IMR-90 (cell line): ENCODE measurements at regions not wholly inside any gene's neighbourhood (a gene's known extent, or its start where the extent isn't known, plus 50 kb on each side); places are given as distances from the start of the nearest gene placed in this dataset.

Experiments
- ATAC-seq: fragments of 200-7000 bp; cut with Tn5 transposase; 2 replicates; pipeline ENCODE4 v1.9.1; 2020; ENCODE audit warnings: low read depth, mild to moderate bottlenecking, moderate library complexity
- BruUV-seq: library from RNA; stranded (reverse); fragments of 400-500 nt; replicated peaks from 2 replicates; lab custom pipeline; 2021; lab: Mats Ljungman, UMichigan
- CTCF ChIA-PET: fragments of 300-600 bp; formaldehyde crosslinking; extraction: SDS; loops from one replicate; lab custom pipeline; 2021; ENCODE audit warnings: antibody characterized with exemption; lab: Yijun Ruan, JAX
- POLR2A ChIA-PET: fragments of 300-600 bp; sonication (Branson Sonifier 250); formaldehyde crosslinking; loops from one replicate; lab custom pipeline; 2022; ENCODE audit warnings: antibody characterized with exemption; ENCODE audit not compliant: unreplicated experiment; lab: Charles Lee
- DNase-seq: peaks from one replicate; pipeline ENCODE4 v3.0.0; 2013
- H2AFZ ChIP-seq: replicated peaks from 2 replicates; pipeline ENCODE3; 2013; ENCODE audit warnings: low read length, mild to moderate bottlenecking; ENCODE audit not compliant: poor library complexity
- H2AK5ac ChIP-seq: 2 replicates; pipeline ENCODE4 v1.6.1; 2013; ENCODE audit warnings: low read depth, low read length, inconsistent platforms
- H2AK9ac ChIP-seq: replicated peaks from 2 replicates; pipeline ENCODE3; 2013; ENCODE audit warnings: mild to moderate bottlenecking, low read depth, low read length, moderate library complexity; ENCODE audit not compliant: poor library complexity
- H2BK120ac ChIP-seq: 2 replicates; pipeline ENCODE4 v1.6.1; 2013; ENCODE audit warnings: low read depth, low read length, inconsistent platforms
- H2BK15ac ChIP-seq: 3 replicates; pipeline ENCODE4 v1.6.1; 2013; ENCODE audit warnings: low read depth, low read length, inconsistent platforms
- H2BK20ac ChIP-seq: 2 replicates; pipeline ENCODE4 v1.6.1; 2013; ENCODE audit warnings: low read depth, mild to moderate bottlenecking, inconsistent platforms, low read length, moderate library complexity
- H2BK5ac ChIP-seq: 2 replicates; pipeline ENCODE4 v1.6.1; 2013; ENCODE audit warnings: mild to moderate bottlenecking, low read depth, low read length, inconsistent platforms; ENCODE audit not compliant: poor library complexity, severe bottlenecking
- H3K14ac ChIP-seq: replicated peaks from 2 replicates; pipeline ENCODE4 v1.6.1; 2013; ENCODE audit warnings: low read depth, low read length, inconsistent platforms
- H3K18ac ChIP-seq: 2 replicates; pipeline ENCODE4 v1.6.1; 2013; ENCODE audit warnings: low read depth, low read length, control low read depth
- H3K23ac ChIP-seq: 2 replicates; pipeline ENCODE4 v1.6.1; 2013; ENCODE audit warnings: low read depth, low read length, inconsistent platforms
- H3K27ac ChIP-seq: 2 replicates; pipeline ENCODE4 v1.5.1; 2013; ENCODE audit warnings: mild to moderate bottlenecking, control low read depth, low read length; ENCODE audit not compliant: insufficient read depth
- H3K27me3 ChIP-seq: 2 replicates; pipeline ENCODE4 v1.6.1; 2013; ENCODE audit warnings: low read length; ENCODE audit not compliant: control insufficient read depth, insufficient read depth
- H3K36me3 ChIP-seq: 2 replicates; pipeline ENCODE4 v1.6.1; 2013; ENCODE audit warnings: low read length, mixed read lengths; ENCODE audit not compliant: control insufficient read depth, insufficient read depth
- H3K4ac ChIP-seq: 2 replicates; pipeline ENCODE4 v1.6.1; 2013; ENCODE audit warnings: low read depth, low read length, inconsistent platforms
- H3K4me1 ChIP-seq: 2 replicates; pipeline ENCODE4 v1.6.1; 2013; ENCODE audit warnings: low read length, mixed read lengths; ENCODE audit not compliant: control insufficient read depth, insufficient read depth
- H3K4me2 ChIP-seq: 2 replicates; pipeline ENCODE4 v1.6.1; 2013; ENCODE audit warnings: low read depth, mild to moderate bottlenecking, control low read depth, low read length, moderate library complexity
- H3K4me3 ChIP-seq: 2 replicates; pipeline ENCODE4 v1.5.1; 2013; ENCODE audit warnings: low read depth, mild to moderate bottlenecking, control low read depth, low read length, moderate library complexity; ENCODE audit not compliant: insufficient read depth
- H3K56ac ChIP-seq: 2 replicates; pipeline ENCODE4 v1.6.1; 2013; ENCODE audit warnings: low read length, inconsistent platforms; ENCODE audit not compliant: insufficient read depth; ENCODE audit errors: extremely low read depth
- H3K79me1 ChIP-seq, 2 experiments: 2 replicates each; pipeline ENCODE4 v1.6.1; 2013; ENCODE audit warnings: low read length in 2 of 2, inconsistent platforms in 1 of 2, low read depth in 1 of 2
- H3K9ac ChIP-seq: 2 replicates; pipeline ENCODE4 v1.6.1; 2013; ENCODE audit warnings: low read depth, low read length, control low read depth
- H3K9me1 ChIP-seq: 2 replicates; pipeline ENCODE4 v1.6.1; 2013; ENCODE audit warnings: low read length, inconsistent platforms; ENCODE audit not compliant: insufficient read depth
- H3K9me3 ChIP-seq: 2 replicates; pipeline ENCODE4 v1.6.1; 2013; ENCODE audit warnings: low read length; ENCODE audit not compliant: control insufficient read depth, insufficient read depth
- H4K20me1 ChIP-seq: 2 replicates; pipeline ENCODE4 v1.6.1; 2013; ENCODE audit warnings: low read length, inconsistent platforms; ENCODE audit not compliant: insufficient read depth
- H4K5ac ChIP-seq: 2 replicates; pipeline ENCODE4 v1.6.1; 2013; ENCODE audit warnings: mild to moderate bottlenecking, low read depth, low read length, control low read depth
- H4K8ac ChIP-seq, 2 experiments: 2 replicates each; pipeline ENCODE4 v1.6.1; 2013; ENCODE audit warnings: low read depth in 2 of 2, low read length in 2 of 2, control low read depth in 1 of 2, inconsistent platforms in 1 of 2
- H4K91ac ChIP-seq: 2 replicates; pipeline ENCODE4 v1.6.1; 2013; ENCODE audit warnings: low read depth, low read length, inconsistent platforms; ENCODE audit not compliant: insufficient read depth
- BHLHE40 ChIP-seq: fragments of 150-350 bp; IDR thresholded peaks from 2 replicates; pipeline ENCODE4 v1.6.1; 2016; ENCODE audit warnings: mild to moderate bottlenecking, low read depth, low read length
- CHD1 ChIP-seq: IDR thresholded peaks from 2 replicates; pipeline ENCODE4 v1.6.1; 2012; ENCODE audit warnings: low read depth, low read length, improper control_type of control experiment
- MAFK ChIP-seq: IDR thresholded peaks from 2 replicates; pipeline ENCODE4 v1.6.1; 2012; ENCODE audit warnings: low read depth, low read length, improper control_type of control experiment
- MAZ ChIP-seq: IDR thresholded peaks from 2 replicates; pipeline ENCODE4 v1.6.1; 2012; ENCODE audit warnings: low read depth, mild to moderate bottlenecking, low read length, improper control_type of control experiment, moderate library complexity, borderline replicate concordance
- MXI1 ChIP-seq: IDR thresholded peaks from 2 replicates; pipeline ENCODE4 v1.6.1; 2012; ENCODE audit warnings: low read depth, mild to moderate bottlenecking, low read length, moderate library complexity, borderline replicate concordance
- NFE2L2 ChIP-seq: fragments of 150-350 bp; IDR thresholded peaks from 2 replicates; pipeline ENCODE4 v1.6.1; 2016; ENCODE audit warnings: low read depth, mild to moderate bottlenecking, low read length
- RCOR1 ChIP-seq: IDR thresholded peaks from 2 replicates; pipeline ENCODE4 v1.6.1; 2012; ENCODE audit warnings: mild to moderate bottlenecking, low read length, improper control_type of control experiment; ENCODE audit not compliant: insufficient replicate concordance
- RFX5 ChIP-seq: IDR thresholded peaks from 2 replicates; pipeline ENCODE4 v1.8.0; 2012; ENCODE audit warnings: low read depth, mild to moderate bottlenecking, low read length, moderate library complexity
- SMC3 ChIP-seq: fragments of 150-350 bp; IDR thresholded peaks from 2 replicates; pipeline ENCODE4 v1.6.1; 2016; ENCODE audit warnings: low read depth, mild to moderate bottlenecking, antibody characterized with exemption, low read length, moderate library complexity
- WGBS, 2 experiments: methylation state at CpG; one replicate each; pipeline versions ENCODE4 v1.1.5 to v1.1.7; 2013; ENCODE audit warnings: missing lambda C conversion rate in 2 of 2; ENCODE audit not compliant: insufficient read length in 1 of 2; ENCODE audit errors: extremely low coverage in 2 of 2; 5-methylcytosine and 5-hydroxymethylcytosine counted together
- dilution Hi-C: fragments of 300-500 bp; cut with HindIII; formaldehyde crosslinking; loops from one replicate; pipeline ENCODE4 v1.14.3; 2018; ENCODE audit warnings: low sequenced_read_pairs; ENCODE audit not compliant: unreplicated experiment
- in situ Hi-C: fragments of 300-500 bp; cut with MboI; formaldehyde crosslinking; loops from 3 replicates; pipeline ENCODE4 v1.14.3; 2019; ENCODE audit warnings: low sequenced_read_pairs, inconsistent platforms, mixed read lengths
- intact Hi-C: fragments of 100-400 bp; cut with micrococcal nuclease; formaldehyde crosslinking; loops from 2 replicates; pipeline ENCODE4 v1.10.0; 2022
- TF ChIP-seq, protein P1 (sequence below): fragments of 150-350 bp; IDR thresholded peaks from 2 replicates; pipeline ENCODE4 v1.6.1; 2016; ENCODE audit warnings: low read depth, mild to moderate bottlenecking, low read length, moderate library complexity, borderline replicate concordance
- TF ChIP-seq, protein P2 (sequence below): conservative IDR thresholded peaks from 2 replicates; pipeline ENCODE4 v1.5.1; 2012; ENCODE audit warnings: mild to moderate bottlenecking, low read depth, low read length, improper control_type of control experiment
- TF ChIP-seq, protein P3 (sequence below): fragments of 150-350 bp; IDR thresholded peaks from 2 replicates; pipeline ENCODE4 v1.6.1; 2017; ENCODE audit warnings: mild to moderate bottlenecking, antibody characterized with exemption, low read length, low read depth

DNA sequence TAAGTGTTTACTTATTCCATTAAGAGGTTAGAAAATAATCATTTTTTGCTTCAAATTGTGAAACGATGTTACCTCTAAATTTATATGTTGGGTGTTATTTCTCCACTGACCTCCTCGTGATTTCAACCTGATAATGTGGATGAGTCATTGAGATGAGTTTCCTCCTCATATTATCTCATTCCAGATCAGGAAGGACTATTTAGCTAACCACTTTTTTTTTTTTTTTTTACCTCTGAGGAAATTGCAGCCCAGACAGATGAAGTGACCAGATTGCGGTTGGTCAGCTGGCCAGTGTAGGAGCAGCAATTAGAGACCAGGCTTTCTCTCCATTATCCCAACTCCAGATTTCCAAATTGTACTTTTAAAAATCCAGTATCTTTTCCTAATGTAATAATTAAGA lies 248.7 kb downstream of the FZD1 start:
- ATAC-seq (no peak), DNase-seq (no peak)
- Histone ChIP-seq H2BK5ac (no peak overlapping the region), H4K91ac (no peak overlapping the region), H3K14ac (no peak overlapping the region), H3K23ac (no peak overlapping the region), H3K27ac (no peak overlapping the region), H4K5ac (no peak overlapping the region), H3K4me2 (no peak overlapping the region), H3K36me3 (no peaks in the 10 kb centered on the region), H4K8ac (no peak overlapping the region), H3K9me3 (no peaks in the 10 kb centered on the region), H4K20me1 (no peaks in the 10 kb centered on the region), H3K4ac (no peak overlapping the region), H3K4me1 (no peaks in the 10 kb centered on the region), H3K56ac (no peak overlapping the region), H2AK9ac (no peak overlapping the region), H2BK120ac (no peak overlapping the region), H2BK15ac (no peak overlapping the region), H3K18ac (no peak overlapping the region), H3K9me1 (no peaks in the 10 kb centered on the region), H2AK5ac (no peak overlapping the region), H3K27me3 (no peaks in the 10 kb centered on the region; the same call in 1 of the 2 replicates), H2AFZ (no peak overlapping the region), H3K79me1 (no peaks in the 10 kb centered on the region), H2BK20ac (no peak overlapping the region), H3K4me3 (no peak overlapping the region), H3K9ac (no peak overlapping the region)
- ChIA-PET POLR2A (no interaction called here), CTCF (no interaction called here)
- TF ChIP-seq NFE2L2: no peak
- no peak for TF ChIP-seq RFX5
- TF ChIP-seq BHLHE40: no peak
- TF ChIP-seq, protein P1, sequence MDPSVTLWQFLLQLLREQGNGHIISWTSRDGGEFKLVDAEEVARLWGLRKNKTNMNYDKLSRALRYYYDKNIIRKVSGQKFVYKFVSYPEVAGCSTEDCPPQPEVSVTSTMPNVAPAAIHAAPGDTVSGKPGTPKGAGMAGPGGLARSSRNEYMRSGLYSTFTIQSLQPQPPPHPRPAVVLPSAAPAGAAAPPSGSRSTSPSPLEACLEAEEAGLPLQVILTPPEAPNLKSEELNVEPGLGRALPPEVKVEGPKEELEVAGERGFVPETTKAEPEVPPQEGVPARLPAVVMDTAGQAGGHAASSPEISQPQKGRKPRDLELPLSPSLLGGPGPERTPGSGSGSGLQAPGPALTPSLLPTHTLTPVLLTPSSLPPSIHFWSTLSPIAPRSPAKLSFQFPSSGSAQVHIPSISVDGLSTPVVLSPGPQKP: no peak
- TF ChIP-seq CHD1: no peak
- TF ChIP-seq, protein P2, sequence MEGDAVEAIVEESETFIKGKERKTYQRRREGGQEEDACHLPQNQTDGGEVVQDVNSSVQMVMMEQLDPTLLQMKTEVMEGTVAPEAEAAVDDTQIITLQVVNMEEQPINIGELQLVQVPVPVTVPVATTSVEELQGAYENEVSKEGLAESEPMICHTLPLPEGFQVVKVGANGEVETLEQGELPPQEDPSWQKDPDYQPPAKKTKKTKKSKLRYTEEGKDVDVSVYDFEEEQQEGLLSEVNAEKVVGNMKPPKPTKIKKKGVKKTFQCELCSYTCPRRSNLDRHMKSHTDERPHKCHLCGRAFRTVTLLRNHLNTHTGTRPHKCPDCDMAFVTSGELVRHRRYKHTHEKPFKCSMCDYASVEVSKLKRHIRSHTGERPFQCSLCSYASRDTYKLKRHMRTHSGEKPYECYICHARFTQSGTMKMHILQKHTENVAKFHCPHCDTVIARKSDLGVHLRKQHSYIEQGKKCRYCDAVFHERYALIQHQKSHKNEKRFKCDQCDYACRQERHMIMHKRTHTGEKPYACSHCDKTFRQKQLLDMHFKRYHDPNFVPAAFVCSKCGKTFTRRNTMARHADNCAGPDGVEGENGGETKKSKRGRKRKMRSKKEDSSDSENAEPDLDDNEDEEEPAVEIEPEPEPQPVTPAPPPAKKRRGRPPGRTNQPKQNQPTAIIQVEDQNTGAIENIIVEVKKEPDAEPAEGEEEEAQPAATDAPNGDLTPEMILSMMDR: no peak
- TF ChIP-seq SMC3: no peak
- TF ChIP-seq MXI1: no peak
- TF ChIP-seq, protein P3, sequence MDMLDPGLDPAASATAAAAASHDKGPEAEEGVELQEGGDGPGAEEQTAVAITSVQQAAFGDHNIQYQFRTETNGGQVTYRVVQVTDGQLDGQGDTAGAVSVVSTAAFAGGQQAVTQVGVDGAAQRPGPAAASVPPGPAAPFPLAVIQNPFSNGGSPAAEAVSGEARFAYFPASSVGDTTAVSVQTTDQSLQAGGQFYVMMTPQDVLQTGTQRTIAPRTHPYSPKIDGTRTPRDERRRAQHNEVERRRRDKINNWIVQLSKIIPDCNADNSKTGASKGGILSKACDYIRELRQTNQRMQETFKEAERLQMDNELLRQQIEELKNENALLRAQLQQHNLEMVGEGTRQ: no peak
- TF ChIP-seq RCOR1: no peak
- TF ChIP-seq MAZ: no peak
- TF ChIP-seq MAFK: no peak
- WGBS, 2 experiments: no CpG with 5 or more reads among the region's 3 CpGs
- BruUV-seq: no TSS peak
- dilution Hi-C loops (no loop called here), intact Hi-C loops (no loop called here), in situ Hi-C loops (no loop called here)
